OCI-LY3 (cell line): ENCODE measurements at regions not wholly inside any gene's neighbourhood (a gene's known extent, or its start where the extent isn't known, plus 50 kb on each side); places are given as distances from the start of the nearest gene placed in this dataset.

Experiments
- EZH2phosphoT487 ChIP-seq: fragments of 200-600 bp; shearing (Covaris generic); IDR thresholded peaks from 2 replicates; pipeline ENCODE4 v1.6.1; 2018; ENCODE audit warnings: antibody characterized with exemption, mixed run types, low read depth
- TF ChIP-seq, protein P1 (sequence below): fragments of 200-600, 300-600 bp; sonication (generic); IDR thresholded peaks from 2 replicates; pipeline ENCODE4 v1.5.1; 2014; ENCODE audit warnings: antibody characterized with exemption, low read length, low read depth

DNA sequence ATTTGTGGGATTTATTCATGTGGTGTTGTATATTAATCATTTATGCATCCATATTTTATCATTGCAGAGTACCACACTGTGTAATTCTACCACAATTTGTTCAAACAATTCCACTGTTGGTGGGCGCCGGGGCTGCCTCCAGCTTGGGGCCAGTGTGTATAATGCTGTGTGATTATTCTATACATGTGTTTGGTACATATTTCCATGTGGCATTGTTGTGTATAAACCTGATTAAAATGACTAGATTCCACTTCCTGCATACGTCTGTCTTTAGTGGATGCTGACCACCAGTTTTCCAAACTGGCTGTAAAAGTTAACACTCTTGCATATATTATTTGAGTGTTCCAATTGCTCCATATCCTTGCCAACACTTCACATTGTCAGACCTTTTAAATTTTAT, 1213.8 kb downstream of the TBC1D22A start:
- TF ChIP-seq EZH2phosphoT487: no peak
- TF ChIP-seq, protein P1, sequence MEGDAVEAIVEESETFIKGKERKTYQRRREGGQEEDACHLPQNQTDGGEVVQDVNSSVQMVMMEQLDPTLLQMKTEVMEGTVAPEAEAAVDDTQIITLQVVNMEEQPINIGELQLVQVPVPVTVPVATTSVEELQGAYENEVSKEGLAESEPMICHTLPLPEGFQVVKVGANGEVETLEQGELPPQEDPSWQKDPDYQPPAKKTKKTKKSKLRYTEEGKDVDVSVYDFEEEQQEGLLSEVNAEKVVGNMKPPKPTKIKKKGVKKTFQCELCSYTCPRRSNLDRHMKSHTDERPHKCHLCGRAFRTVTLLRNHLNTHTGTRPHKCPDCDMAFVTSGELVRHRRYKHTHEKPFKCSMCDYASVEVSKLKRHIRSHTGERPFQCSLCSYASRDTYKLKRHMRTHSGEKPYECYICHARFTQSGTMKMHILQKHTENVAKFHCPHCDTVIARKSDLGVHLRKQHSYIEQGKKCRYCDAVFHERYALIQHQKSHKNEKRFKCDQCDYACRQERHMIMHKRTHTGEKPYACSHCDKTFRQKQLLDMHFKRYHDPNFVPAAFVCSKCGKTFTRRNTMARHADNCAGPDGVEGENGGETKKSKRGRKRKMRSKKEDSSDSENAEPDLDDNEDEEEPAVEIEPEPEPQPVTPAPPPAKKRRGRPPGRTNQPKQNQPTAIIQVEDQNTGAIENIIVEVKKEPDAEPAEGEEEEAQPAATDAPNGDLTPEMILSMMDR: no peak
